Activated CD4-positive, alpha-beta memory T cell treated with anti-CD3 and anti-CD28 coated beads for 36 hours (primary cell): ENCODE measurements at regions not wholly inside any gene's neighbourhood (a gene's known extent, or its start where the extent isn't known, plus 50 kb on each side); places are given as distances from the start of the nearest gene placed in this dataset.

Source experiments
- CTCF ChIA-PET: fragments of 350-600 bp; sonication (Branson Sonifier 250); formaldehyde crosslinking; loops from one replicate; lab custom pipeline; 2021; ENCODE audit warnings: antibody characterized with exemption, inconsistent platforms; lab: Charles Lee
- POLR2A ChIA-PET: fragments of 350-600 bp; sonication (Branson Sonifier 250); formaldehyde crosslinking; loops from one replicate; lab custom pipeline; 2021; ENCODE audit warnings: antibody characterized with exemption; lab: Charles Lee
- DNase-seq: peaks from one replicate; pipeline ENCODE4 v3.0.0-alpha.2; 2020
- H3K27ac Mint-ChIP-seq: one replicate; pipeline ENCODE4 v1.8.0; 2021; ENCODE audit warnings: mixed read lengths
- H3K27me3 Mint-ChIP-seq: one replicate; pipeline ENCODE4 v1.8.0; 2021; ENCODE audit warnings: mixed read lengths
- H3K36me3 Mint-ChIP-seq: one replicate; pipeline ENCODE4 v1.8.0; 2021; ENCODE audit warnings: mixed read lengths
- H3K4me1 Mint-ChIP-seq: one replicate; pipeline ENCODE4 v1.8.0; 2021; ENCODE audit warnings: low read depth, mixed read lengths
- H3K4me3 Mint-ChIP-seq: one replicate; pipeline ENCODE4 v1.8.0; 2021; ENCODE audit warnings: mild to moderate bottlenecking, mixed read lengths
- H3K9me3 Mint-ChIP-seq: one replicate; pipeline ENCODE4 v1.8.0; 2021; ENCODE audit warnings: mixed read lengths
- intact Hi-C: fragments of 100-400 bp; cut with micrococcal nuclease; formaldehyde crosslinking; loops from one replicate; pipeline ENCODE4 v1.15.1; 2023

DNA sequence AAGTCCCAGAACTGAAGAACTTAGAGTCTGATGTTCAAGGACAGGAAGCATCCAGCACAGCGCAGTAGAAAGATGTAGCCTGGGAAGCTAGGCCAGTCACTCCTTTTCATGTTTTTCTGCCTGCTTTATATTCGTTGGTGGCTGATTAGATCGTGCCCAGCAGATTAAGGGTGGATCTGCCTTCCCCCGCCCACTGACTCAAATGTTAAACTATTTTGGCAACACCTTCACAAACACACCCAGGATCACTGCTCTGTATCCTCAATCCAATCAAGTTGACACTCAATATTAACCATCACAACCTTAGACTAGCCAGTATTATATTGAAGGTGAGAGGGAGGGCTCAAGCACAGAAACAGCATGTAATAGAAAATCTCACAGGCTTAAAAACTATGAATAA, 222.9 kb downstream of the C12orf50 start:
- POLR2A ChIA-PET: no interaction called here
- no peak for DNase-seq
- Mint-ChIP-seq H3K4me3 (no peak overlapping the region), H3K27me3 (no peaks in the 10 kb centered on the region), H3K27ac (no peak overlapping the region), H3K36me3 (no peaks in the 10 kb centered on the region), H3K4me1 (no peaks in the 10 kb centered on the region), H3K9me3 (no peaks in the 10 kb centered on the region)
- intact Hi-C loops: no loop called here
- CTCF ChIA-PET: no interaction called here

DNA sequence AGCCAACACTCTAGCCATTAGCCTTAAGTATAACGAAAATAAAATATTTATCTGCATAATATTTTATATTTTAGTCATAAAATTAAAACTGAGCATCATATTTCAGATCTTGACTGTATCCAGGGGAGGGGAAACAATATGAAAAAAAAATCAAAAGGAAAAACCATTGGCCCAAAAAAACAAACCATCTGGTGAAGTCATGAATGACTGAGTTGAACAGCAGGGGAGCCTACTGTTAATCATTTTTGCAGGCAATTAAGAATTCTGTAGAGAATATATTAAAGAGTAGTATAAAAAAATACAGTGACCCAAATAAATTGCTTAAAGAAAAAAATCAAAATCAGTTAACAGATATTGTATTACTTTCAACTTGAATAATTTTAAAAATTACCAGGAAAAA, 224.8 kb downstream of the C12orf50 start:
- DNase-seq: no peak
- Mint-ChIP-seq H3K4me1 (no peaks in the 10 kb centered on the region), H3K9me3 (no peaks in the 10 kb centered on the region), H3K27ac (no peak overlapping the region), H3K4me3 (no peak overlapping the region), H3K36me3 (no peaks in the 10 kb centered on the region), H3K27me3 (no peaks in the 10 kb centered on the region)
- ChIA-PET POLR2A (no interaction called here), CTCF (no interaction called here)
- intact Hi-C loops: no loop called here

DNA sequence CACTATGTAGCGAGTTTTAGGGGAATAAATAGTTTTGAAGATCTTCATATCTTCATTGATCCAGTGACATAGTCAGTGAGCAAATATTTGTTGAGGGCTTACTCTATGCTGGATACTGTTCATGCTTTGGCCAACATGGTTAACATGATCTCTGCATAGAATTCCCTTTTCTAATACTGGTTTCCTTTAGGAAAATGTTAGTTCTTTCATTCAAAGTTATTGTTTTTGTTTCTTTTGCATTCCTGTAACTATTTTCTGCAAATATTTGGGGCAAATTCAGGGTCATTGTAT, 226.5 kb downstream of the C12orf50 start:
- H3K9me3 Mint-ChIP-seq: no peaks in the 10 kb centered on the region
- no peak for DNase-seq
- no peak overlapping the region for H3K4me3 Mint-ChIP-seq
- H3K4me1 Mint-ChIP-seq: no peaks in the 10 kb centered on the region
- ChIA-PET CTCF (interaction anchor here (1.5 kb wide), 1 partner anchor 46 kb away, joined by 4 read pairs; no protein-coding TSS in a partner anchor), POLR2A (no interaction called here)
- no peaks in the 10 kb centered on the region for H3K36me3 Mint-ChIP-seq
- H3K27me3 Mint-ChIP-seq: no peaks in the 10 kb centered on the region
- no peak overlapping the region for H3K27ac Mint-ChIP-seq
- intact Hi-C loops: no loop called here

DNA sequence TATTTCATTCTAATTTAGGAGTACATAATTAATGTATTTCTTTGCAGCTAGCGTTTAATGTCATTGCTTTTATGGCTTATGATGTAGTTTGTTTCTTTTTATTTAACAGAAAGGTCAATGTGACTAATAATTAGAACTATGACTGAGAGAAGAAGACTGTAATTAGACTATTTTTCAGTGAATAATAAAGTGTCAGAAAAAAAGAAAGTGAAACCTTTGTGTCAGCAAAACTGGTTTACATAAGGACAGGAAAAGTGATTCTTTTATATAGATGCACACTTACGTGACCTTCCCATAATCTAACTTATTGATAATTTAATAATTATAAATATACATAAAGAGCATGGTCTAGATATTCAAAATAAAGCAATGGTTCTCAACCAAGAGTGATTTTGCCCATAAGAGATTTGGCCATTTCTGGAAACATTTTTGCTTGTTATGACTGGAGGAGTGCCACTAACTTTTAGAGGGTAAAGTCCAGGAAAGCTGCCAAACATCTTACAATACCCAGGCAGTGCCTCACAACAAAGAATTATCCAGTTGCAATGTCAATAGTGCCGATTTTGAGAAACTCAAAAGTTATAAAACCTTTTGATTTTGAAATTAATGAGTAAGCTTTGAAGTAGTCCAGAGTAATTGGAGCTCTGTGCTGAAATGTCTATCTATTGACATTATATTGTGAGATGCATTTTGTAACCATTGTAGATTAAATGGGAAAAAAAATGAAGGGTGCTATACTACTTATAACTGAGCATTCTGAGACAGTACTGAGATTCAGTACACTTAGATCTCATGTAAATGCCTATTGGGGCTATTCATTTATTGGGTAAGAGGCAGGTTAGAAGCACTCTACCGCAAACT, 227.1 kb downstream of the C12orf50 start:
- CTCF ChIA-PET: interaction anchor here (1.5 kb wide), 1 partner anchor 46 kb away, joined by 4 read pairs; no protein-coding TSS in a partner anchor
- Mint-ChIP-seq H3K27me3 (no peaks in the 10 kb centered on the region), H3K4me1 (no peaks in the 10 kb centered on the region), H3K36me3 (no peaks in the 10 kb centered on the region), H3K4me3 (no peak overlapping the region), H3K9me3 (no peaks in the 10 kb centered on the region), H3K27ac (no peak overlapping the region)
- POLR2A ChIA-PET: no interaction called here
- DNase-seq: no peak
- intact Hi-C loops: no loop called here

DNA sequence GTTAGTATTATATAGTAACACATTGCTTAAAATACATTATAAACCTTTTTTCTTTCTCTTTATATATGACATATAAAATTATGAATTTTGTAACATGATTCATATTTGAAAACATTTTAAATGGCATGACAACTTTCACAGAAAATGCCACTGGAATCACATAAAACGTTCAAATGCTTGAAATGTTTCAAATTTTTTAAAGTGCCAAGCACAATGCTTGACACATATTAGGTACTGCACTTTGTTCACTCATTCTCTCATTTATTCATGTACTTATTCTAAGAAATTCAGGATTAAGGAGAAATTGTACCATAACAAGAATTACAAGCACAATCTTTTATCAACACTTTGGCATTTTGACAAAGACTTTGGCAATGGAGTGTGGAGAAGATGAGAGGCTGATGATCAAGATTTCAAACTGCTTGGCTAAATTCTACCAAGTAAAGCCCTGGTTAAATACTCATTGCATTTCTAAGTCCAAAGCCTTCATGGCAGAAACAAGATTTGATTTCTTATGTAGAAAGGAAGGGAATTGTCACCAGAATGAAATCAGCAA, 232.2 kb downstream of the C12orf50 start:
- Mint-ChIP-seq H3K9me3 (no peaks in the 10 kb centered on the region), H3K4me1 (no peaks in the 10 kb centered on the region), H3K4me3 (no peak overlapping the region), H3K36me3 (no peaks in the 10 kb centered on the region), H3K27ac (no peak overlapping the region), H3K27me3 (no peaks in the 10 kb centered on the region)
- ChIA-PET CTCF (no interaction called here), POLR2A (no interaction called here)
- intact Hi-C loops: no loop called here
- DNase-seq: no peak

DNA sequence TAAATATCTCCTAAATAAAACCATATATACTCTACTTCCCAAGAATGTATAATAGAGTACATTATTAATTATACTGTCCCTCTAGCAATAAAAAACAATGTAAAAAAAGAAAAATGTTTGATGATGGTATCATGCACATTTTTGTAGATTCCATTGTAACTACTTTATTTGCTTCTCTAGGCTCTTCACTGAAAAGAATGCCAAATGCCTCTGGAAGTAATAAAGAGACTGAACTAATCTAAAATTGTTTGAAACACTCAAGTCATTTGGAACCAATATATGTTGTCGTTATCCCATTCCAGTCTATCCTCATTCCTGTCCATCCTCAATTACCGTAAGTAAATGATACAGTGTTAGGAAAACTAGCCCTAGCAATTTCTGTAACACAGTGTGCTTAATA, 233.6 kb downstream of the C12orf50 start:
- POLR2A ChIA-PET: no interaction called here

DNA sequence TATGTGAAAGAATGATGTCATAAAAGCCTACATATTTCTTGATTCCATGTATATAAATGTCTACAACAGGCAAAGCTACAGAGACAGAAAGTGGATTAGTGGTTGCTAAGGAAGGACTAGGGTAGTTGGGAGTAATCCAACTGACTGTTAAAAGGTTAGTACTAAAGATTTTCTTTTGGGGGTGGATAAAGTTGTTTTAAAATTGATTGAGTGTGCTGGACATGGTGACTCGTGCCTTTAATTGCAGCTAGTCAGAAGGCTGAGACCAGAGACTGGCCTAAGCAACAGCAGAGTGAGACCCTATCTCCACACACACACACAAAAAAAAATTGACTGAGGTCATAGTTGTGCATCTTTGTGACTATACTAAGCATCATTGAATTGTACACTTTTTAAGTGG, 234.3 kb downstream of the C12orf50 start:
- Mint-ChIP-seq H3K9me3 (no peaks in the 10 kb centered on the region), H3K4me3 (no peak overlapping the region), H3K36me3 (no peaks in the 10 kb centered on the region), H3K27ac (no peak overlapping the region), H3K4me1 (no peaks in the 10 kb centered on the region), H3K27me3 (no peaks in the 10 kb centered on the region)
- DNase-seq: no peak
- CTCF ChIA-PET: no interaction called here
- intact Hi-C loops: no loop called here
- POLR2A ChIA-PET: no interaction called here

More for the DNA sequence above, 233.6 kb downstream of the C12orf50 start:
- intact Hi-C loops: no loop called here
- H3K27me3 Mint-ChIP-seq: no peaks in the 10 kb centered on the region
- no peak overlapping the region for H3K27ac Mint-ChIP-seq
- no peak for DNase-seq
- H3K4me3 Mint-ChIP-seq: no peak overlapping the region
- no peaks in the 10 kb centered on the region for H3K9me3 Mint-ChIP-seq
- CTCF ChIA-PET: no interaction called here
- no peaks in the 10 kb centered on the region for H3K36me3 Mint-ChIP-seq
- no peaks in the 10 kb centered on the region for H3K4me1 Mint-ChIP-seq

DNA sequence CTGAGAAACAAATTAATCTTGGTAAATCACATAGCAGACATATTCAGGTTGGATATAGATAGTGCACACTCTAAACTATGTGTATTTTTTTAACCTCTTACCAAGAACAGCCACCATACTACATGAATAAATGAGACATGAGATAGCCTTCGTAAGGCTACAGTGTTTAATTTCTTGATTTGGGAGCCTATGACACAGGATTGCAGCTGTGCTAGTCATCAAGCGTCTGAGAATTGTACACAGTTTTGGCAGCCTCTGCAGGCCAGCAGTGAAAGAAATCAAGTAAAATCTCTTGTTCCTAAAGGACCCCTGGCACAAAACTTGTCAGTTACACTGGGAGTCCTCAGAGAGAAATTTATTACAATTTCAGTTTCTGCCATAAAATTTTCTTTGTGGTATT, 236.1 kb downstream of the C12orf50 start:
- no peak for DNase-seq
- H3K4me1 Mint-ChIP-seq: no peaks in the 10 kb centered on the region
- ChIA-PET CTCF (no interaction called here), POLR2A (no interaction called here)
- intact Hi-C loops: no loop called here
- no peak overlapping the region for H3K4me3 Mint-ChIP-seq
- H3K36me3 Mint-ChIP-seq: no peaks in the 10 kb centered on the region
- no peaks in the 10 kb centered on the region for H3K27me3 Mint-ChIP-seq
- H3K9me3 Mint-ChIP-seq: no peaks in the 10 kb centered on the region
- no peak overlapping the region for H3K27ac Mint-ChIP-seq

DNA sequence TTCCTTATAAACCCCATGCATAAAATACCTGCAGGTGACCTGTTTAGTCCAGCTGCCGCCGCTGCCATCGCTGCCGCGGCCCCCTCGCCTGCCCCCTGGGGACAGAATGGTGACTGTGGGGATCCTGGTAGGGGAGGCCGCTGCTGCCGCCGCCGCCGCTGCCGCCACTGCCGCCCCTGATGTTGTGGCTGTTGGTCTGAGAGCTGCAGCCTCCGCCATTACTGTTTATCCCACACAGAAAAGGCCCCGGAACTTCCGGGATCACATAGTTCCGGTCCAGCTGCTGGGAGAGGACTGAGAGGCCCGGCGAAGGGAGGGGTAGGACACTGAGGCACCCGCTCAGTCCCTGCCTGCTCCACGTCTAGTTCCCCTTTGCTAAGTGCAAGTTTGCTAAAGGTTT, 244.9 kb downstream of the C12orf50 start:
- no peaks in the 10 kb centered on the region for H3K4me1 Mint-ChIP-seq
- no peak overlapping the region for H3K27ac Mint-ChIP-seq
- CTCF ChIA-PET: no interaction called here

DNA sequence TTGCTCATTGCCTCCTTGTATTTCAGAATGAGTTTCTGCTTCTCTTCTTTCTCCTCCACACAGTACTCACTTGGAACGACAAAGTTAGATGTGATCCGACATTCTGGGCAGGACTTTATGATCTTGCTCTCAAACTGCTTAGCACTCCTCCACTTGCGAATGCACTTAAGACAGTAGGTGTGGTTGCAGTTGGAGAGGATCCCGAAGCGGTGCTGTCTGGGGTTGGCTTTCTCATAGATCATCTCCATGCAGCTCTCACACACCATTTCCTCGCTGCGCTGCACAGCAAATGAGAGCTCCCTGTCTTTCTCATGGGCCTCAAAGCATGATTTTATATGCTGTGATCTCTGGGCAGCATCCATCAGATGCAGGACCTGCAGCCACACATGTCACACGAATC, 245.7 kb downstream of the C12orf50 start:
- no peak overlapping the region for H3K27ac Mint-ChIP-seq
- no peak for DNase-seq
- no peaks in the 10 kb centered on the region for H3K36me3 Mint-ChIP-seq
- CTCF ChIA-PET: no interaction called here
- POLR2A ChIA-PET: no interaction called here
- H3K27me3 Mint-ChIP-seq: no peaks in the 10 kb centered on the region
- H3K4me3 Mint-ChIP-seq: no peak overlapping the region
- intact Hi-C loops: no loop called here
- H3K4me1 Mint-ChIP-seq: no peaks in the 10 kb centered on the region
- H3K9me3 Mint-ChIP-seq: peaks cover 6% of the 10 kb centered on the region

More for the DNA sequence above, 244.9 kb downstream of the C12orf50 start:
- Mint-ChIP-seq H3K4me3 (no peak overlapping the region), H3K36me3 (no peaks in the 10 kb centered on the region), H3K27me3 (no peaks in the 10 kb centered on the region), H3K9me3 (peaks cover 6% of the 10 kb centered on the region)
- intact Hi-C loops: no loop called here
- DNase-seq: no peak
- POLR2A ChIA-PET: no interaction called here

DNA sequence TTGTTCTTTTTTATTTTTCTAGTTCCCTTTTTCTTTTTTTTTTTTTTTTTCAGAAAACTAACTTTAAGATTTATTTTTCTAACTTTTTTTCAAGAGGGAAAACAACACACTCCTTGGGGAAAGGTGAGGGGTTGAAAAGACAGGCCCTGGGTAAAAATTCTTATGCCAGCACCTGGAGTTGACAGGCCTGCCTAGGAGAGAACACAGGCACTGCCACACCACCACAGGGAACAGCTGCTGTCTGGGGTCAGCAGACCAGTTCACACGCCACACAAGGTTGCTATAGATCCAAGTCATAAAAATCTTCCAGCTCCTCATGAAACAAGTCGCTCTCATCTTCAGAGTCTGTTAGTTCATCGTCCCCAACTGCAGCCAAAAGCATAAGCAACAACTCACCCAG, 246.4 kb downstream of the C12orf50 start:
- Mint-ChIP-seq H3K27ac (no peak overlapping the region), H3K4me3 (no peak overlapping the region), H3K9me3 (peaks cover 6% of the 10 kb centered on the region), H3K27me3 (no peaks in the 10 kb centered on the region), H3K4me1 (no peaks in the 10 kb centered on the region), H3K36me3 (no peaks in the 10 kb centered on the region)
- POLR2A ChIA-PET: no interaction called here
- CTCF ChIA-PET: no interaction called here
- intact Hi-C loops: no loop called here
- no peak for DNase-seq

DNA sequence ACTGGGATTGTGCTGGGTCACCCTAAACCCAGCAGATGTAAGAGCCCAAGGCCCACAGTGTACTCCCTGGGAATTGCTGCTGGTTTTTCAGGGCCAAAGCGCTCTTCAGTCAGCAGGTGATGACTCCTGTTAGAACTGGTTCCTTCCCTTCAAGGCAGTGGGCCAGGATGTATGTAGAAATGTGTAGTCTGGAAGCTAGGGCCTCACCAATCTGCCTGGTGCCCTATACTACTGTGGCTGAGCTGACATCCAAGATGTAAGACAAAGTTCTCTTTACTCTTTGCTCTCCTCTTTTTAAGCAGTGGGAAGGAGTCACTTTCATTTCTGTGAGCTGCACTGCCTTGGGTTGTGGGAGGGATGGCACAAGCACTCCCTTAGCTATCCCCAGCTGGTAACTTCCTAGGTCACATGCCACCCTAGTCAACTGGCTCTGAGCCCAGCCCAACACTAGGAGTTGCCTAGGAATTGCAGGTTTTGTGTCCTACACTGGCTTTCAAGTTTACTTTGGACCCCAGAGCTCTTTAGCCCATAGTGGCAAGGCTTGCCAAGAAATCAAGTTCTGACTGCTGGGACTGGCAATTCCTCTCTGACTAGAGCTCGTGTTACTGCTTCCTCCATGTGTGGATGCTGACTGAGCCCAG, 249.2 kb downstream of the C12orf50 start:
- DNase-seq: no peak
- POLR2A ChIA-PET: no interaction called here
- Mint-ChIP-seq H3K27ac (no peak overlapping the region), H3K9me3 (peaks cover 6% of the 10 kb centered on the region), H3K4me1 (no peaks in the 10 kb centered on the region), H3K4me3 (no peak overlapping the region), H3K36me3 (no peaks in the 10 kb centered on the region), H3K27me3 (no peaks in the 10 kb centered on the region)
- intact Hi-C loops: no loop called here
- CTCF ChIA-PET: no interaction called here

DNA sequence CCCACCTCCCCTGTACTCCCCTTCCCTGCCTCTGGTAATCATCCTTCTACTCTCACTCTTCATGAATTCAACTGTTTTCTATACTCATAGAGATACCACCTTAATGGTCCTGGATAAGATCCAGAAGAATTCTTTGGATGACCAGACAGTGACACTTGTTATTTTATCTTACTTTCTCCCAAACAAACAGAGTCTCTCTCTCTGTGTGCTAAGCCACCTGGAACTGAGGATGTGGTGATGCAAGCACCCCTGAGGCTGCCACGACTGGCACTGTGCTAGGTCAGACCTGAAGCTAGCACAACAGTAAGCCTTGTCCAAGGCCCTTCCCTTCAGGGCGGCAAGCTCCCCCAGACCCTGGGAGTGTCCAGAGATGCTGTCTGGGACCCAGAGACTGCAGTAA, 250.2 kb downstream of the C12orf50 start:
- H3K27ac Mint-ChIP-seq: no peak overlapping the region
- ChIA-PET CTCF (no interaction called here), POLR2A (no interaction called here)
- no peaks in the 10 kb centered on the region for H3K27me3 Mint-ChIP-seq
- no peak for DNase-seq
- peaks cover 6% of the 10 kb centered on the region for H3K9me3 Mint-ChIP-seq
- H3K4me1 Mint-ChIP-seq: no peaks in the 10 kb centered on the region
- H3K4me3 Mint-ChIP-seq: no peak overlapping the region
- no peaks in the 10 kb centered on the region for H3K36me3 Mint-ChIP-seq
- intact Hi-C loops: no loop called here
